Caco-2 (cell line): ENCODE measurements at regions not wholly inside any gene's neighbourhood (a gene's known extent, or its start where the extent isn't known, plus 50 kb on each side); places are given as distances from the start of the nearest gene placed in this dataset.

Experiments used
- BruUV-seq: library from RNA; stranded (reverse); fragments of 400-500 nt; replicated peaks from 2 replicates; lab custom pipeline; 2021; lab: Mats Ljungman, UMichigan
- CTCF ChIA-PET: fragments of 300-600 bp; sonication (Branson Sonifier 250); formaldehyde crosslinking; loops from one replicate; lab custom pipeline; 2022; ENCODE audit warnings: antibody characterized with exemption; lab: Charles Lee
- POLR2A ChIA-PET: fragments of 300-600 bp; sonication (Branson Sonifier 250); formaldehyde crosslinking; loops from one replicate; lab custom pipeline; 2022; ENCODE audit warnings: antibody characterized with exemption; lab: Charles Lee
- DNase-seq, 2 experiments: peaks; one replicate each; pipeline versions ENCODE4 v3.0.0 to v3.0.0-alpha.2; 2020 to 2022
- H3K27me3 ChIP-seq: replicated peaks from 2 replicates; pipeline ENCODE4 v1.6.0; 2011; ENCODE audit warnings: low read length; ENCODE audit not compliant: control insufficient read depth, insufficient read depth
- H3K36me3 ChIP-seq: 2 replicates; pipeline ENCODE4 v1.5.1; 2011; ENCODE audit warnings: low read length; ENCODE audit not compliant: control insufficient read depth, insufficient read depth
- H3K4me1 ChIP-seq: fragments of 250-450 bp; sonication (Bioruptor Pico); 2 replicates; pipeline ENCODE4 v1.5.1; 2020; ENCODE audit warnings: mild to moderate bottlenecking
- H3K4me3 ChIP-seq: 2 replicates; pipeline ENCODE4 v1.5.1; 2011; ENCODE audit warnings: low read depth, mild to moderate bottlenecking, control low read depth, low read length
- H3K9me3 ChIP-seq: fragments of 250-450 bp; sonication (Bioruptor Pico); 2 replicates; pipeline ENCODE4 v1.5.1; 2020; ENCODE audit warnings: mild to moderate bottlenecking, moderate library complexity
- H3K27ac Mint-ChIP-seq: one replicate; pipeline ENCODE4 v1.8.0; 2022; ENCODE audit warnings: mixed read lengths; ENCODE audit not compliant: unreplicated experiment
- H3K27me3 Mint-ChIP-seq: one replicate; pipeline ENCODE4 v1.8.0; 2022; ENCODE audit warnings: mixed read lengths; ENCODE audit not compliant: insufficient read depth, unreplicated experiment
- H3K36me3 Mint-ChIP-seq: one replicate; pipeline ENCODE4 v1.8.0; 2022; ENCODE audit warnings: mild to moderate bottlenecking, mixed read lengths; ENCODE audit not compliant: insufficient read depth, unreplicated experiment
- H3K4me1 Mint-ChIP-seq: one replicate; pipeline ENCODE4 v1.8.0; 2022; ENCODE audit warnings: low read depth, mixed read lengths; ENCODE audit not compliant: unreplicated experiment
- H3K4me3 Mint-ChIP-seq: one replicate; pipeline ENCODE4 v1.8.0; 2022; ENCODE audit warnings: mild to moderate bottlenecking, moderate library complexity, mixed read lengths; ENCODE audit not compliant: unreplicated experiment
- H3K9me3 Mint-ChIP-seq: one replicate; pipeline ENCODE4 v1.8.0; 2022; ENCODE audit warnings: mixed read lengths; ENCODE audit not compliant: unreplicated experiment
- intact Hi-C: fragments of 100-400 bp; cut with micrococcal nuclease; formaldehyde crosslinking; loops from one replicate; pipeline ENCODE4 v1.10.0; 2022; ENCODE audit not compliant: unreplicated experiment
- TF ChIP-seq, protein P1 (sequence below), 2 experiments: fragments of 200-600 bp in 1 of 2; IDR thresholded peaks; 1 replicate in 1 of 2; 2 replicates in 1 of 2; pipeline versions ENCODE4 v1.5.1 to v1.8.0; 2011 to 2022; ENCODE audit warnings: antibody characterized with exemption in 1 of 2, control low read depth in 1 of 2, inconsistent platforms in 1 of 2, low read depth in 1 of 2, low read length in 1 of 2, mild to moderate bottlenecking in 1 of 2, moderate library complexity in 1 of 2; ENCODE audit not compliant: insufficient read depth in 1 of 2, severe bottlenecking in 1 of 2, unreplicated experiment in 1 of 2

DNA sequence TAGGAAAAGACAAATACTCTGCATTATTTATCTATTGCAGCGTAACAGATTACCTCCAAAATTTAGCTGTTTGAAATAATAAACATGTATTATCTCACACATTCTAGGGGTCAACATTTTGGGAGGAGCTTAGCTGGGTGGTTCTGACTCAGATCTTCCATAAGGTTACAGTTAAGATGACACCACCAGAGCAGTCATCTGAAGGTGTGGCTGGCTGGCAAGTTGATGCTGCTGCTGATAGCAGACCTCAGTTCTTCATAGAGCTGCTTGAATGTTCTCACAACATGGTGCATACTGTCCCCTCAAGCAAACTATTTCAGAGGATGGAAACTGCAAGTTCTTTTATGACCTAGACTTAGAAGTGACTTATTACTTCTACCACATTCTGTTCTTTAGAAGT lies 146.3 kb upstream of the FSTL4 start:
- Mint-ChIP-seq H3K4me1 (no peaks in the 10 kb centered on the region), H3K27me3 (peaks cover 9% of the 10 kb centered on the region), H3K27ac (no peak overlapping the region), H3K4me3 (no peak overlapping the region), H3K9me3 (no peaks in the 10 kb centered on the region), H3K36me3 (no peaks in the 10 kb centered on the region)
- Histone ChIP-seq H3K4me3 (no peak overlapping the region), H3K27me3 (no peaks in the 10 kb centered on the region; the same call in 1 of the 2 replicates), H3K36me3 (no peaks in the 10 kb centered on the region), H3K4me1 (no peaks in the 10 kb centered on the region; the same call in 1 of the 2 replicates), H3K9me3 (no peaks in the 10 kb centered on the region)
- no TSS peak for BruUV-seq
- intact Hi-C loops, result no loop called here
- DNase-seq, result no peak
- TF ChIP-seq, protein P1, sequence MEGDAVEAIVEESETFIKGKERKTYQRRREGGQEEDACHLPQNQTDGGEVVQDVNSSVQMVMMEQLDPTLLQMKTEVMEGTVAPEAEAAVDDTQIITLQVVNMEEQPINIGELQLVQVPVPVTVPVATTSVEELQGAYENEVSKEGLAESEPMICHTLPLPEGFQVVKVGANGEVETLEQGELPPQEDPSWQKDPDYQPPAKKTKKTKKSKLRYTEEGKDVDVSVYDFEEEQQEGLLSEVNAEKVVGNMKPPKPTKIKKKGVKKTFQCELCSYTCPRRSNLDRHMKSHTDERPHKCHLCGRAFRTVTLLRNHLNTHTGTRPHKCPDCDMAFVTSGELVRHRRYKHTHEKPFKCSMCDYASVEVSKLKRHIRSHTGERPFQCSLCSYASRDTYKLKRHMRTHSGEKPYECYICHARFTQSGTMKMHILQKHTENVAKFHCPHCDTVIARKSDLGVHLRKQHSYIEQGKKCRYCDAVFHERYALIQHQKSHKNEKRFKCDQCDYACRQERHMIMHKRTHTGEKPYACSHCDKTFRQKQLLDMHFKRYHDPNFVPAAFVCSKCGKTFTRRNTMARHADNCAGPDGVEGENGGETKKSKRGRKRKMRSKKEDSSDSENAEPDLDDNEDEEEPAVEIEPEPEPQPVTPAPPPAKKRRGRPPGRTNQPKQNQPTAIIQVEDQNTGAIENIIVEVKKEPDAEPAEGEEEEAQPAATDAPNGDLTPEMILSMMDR (IDR thresholded peaks at IDR 0.05; ENCODE audit: insufficient read depth in 1 of 2, low read depth in 1 of 2, low read length in 1 of 2, severe bottlenecking in 1 of 2, unreplicated experiment in 1 of 2), result no peak
- ChIA-PET POLR2A (no interaction called here), CTCF (interaction anchor here (1.1 kb wide), 1 partner anchor 9 kb away, joined by 3 read pairs; no protein-coding TSS in a partner anchor)

DNA sequence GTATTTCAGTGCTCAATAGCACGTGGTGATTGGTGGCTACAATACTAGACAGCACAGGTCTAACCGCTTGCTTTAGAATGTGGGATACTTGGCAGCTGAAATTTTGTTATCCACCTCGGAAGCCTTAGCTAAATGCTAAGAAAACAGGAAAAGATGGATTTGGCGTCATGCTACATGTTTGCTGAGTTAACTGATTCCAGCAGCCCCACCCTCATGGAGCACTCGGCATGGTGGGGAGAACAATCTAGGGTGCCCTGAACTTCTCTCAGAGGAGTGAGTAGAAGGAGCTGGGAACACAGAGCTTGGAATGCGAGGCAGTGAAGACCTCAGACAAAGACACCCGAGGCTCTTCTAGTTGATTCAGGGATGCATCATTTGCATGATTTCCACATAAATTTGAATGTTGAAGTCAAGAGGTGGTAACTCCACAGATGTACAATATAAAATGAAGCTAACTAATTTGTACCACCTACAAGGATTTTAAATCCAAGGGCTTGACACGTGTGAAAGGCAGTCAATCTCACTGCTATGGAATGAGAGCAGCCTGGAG lies 145.1 kb upstream of the FSTL4 start:
- Mint-ChIP-seq H3K36me3 (no peaks in the 10 kb centered on the region), H3K4me1 (no peaks in the 10 kb centered on the region), H3K27ac (no peak overlapping the region), H3K4me3 (no peak overlapping the region), H3K9me3 (no peaks in the 10 kb centered on the region), H3K27me3 (peaks cover 9% of the 10 kb centered on the region)
- no peaks in the 10 kb centered on the region for H3K4me1 ChIP-seq
- H3K4me3 ChIP-seq, result no peak overlapping the region
- intact Hi-C loops, result no loop called here
- TF ChIP-seq, protein P1 (IDR thresholded peaks at IDR 0.05; ENCODE audit: insufficient read depth in 1 of 2, low read depth in 1 of 2, low read length in 1 of 2, severe bottlenecking in 1 of 2, unreplicated experiment in 1 of 2), result no peak
- CTCF ChIA-PET, result interaction anchor here (1.1 kb wide), 1 partner anchor 10 kb away, joined by 3 read pairs; no protein-coding TSS in a partner anchor
- H3K36me3 ChIP-seq, result no peaks in the 10 kb centered on the region
- H3K27me3 ChIP-seq, result no peaks in the 10 kb centered on the region; the same call in 1 of the 2 replicates
- no peak for DNase-seq
- H3K9me3 ChIP-seq, result no peaks in the 10 kb centered on the region
- BruUV-seq, result no TSS peak
- POLR2A ChIA-PET, result no interaction called here

DNA sequence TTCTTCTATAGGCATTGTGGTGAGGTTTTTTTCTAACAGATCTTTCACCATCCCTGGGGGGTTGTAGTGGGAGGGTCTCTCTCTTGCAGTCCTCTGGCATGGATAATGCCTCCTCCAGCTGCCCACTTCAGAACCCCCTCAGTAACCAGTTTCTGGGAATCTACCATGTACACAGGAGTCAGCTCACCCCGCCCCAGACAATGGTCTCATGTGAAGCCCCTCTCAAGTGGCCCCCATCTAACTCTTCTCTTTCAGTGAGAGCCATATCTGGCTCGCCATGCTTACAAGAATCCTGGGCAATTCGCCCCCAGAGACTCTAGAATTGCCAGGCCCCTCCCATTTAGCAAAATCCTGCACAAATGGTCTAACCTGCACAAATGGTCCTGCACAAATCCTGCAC lies 144.4 kb upstream of the FSTL4 start:
- POLR2A ChIA-PET, result no interaction called here
- no peaks in the 10 kb centered on the region for H3K9me3 ChIP-seq
- Mint-ChIP-seq H3K27ac (no peak overlapping the region), H3K4me3 (no peak overlapping the region), H3K36me3 (no peaks in the 10 kb centered on the region), H3K9me3 (no peaks in the 10 kb centered on the region), H3K4me1 (no peaks in the 10 kb centered on the region), H3K27me3 (peaks cover 9% of the 10 kb centered on the region)
- H3K27me3 ChIP-seq, result no peaks in the 10 kb centered on the region; the same call in 1 of the 2 replicates
- TF ChIP-seq, protein P1 (IDR thresholded peaks at IDR 0.05; ENCODE audit: insufficient read depth in 1 of 2, low read depth in 1 of 2, low read length in 1 of 2, severe bottlenecking in 1 of 2, unreplicated experiment in 1 of 2), result no peak
- H3K4me3 ChIP-seq, result no peak overlapping the region
- BruUV-seq, result no TSS peak
- DNase-seq, result no peak
- CTCF ChIA-PET, result no interaction called here
- no peaks in the 10 kb centered on the region for H3K36me3 ChIP-seq
- no peaks in the 10 kb centered on the region for H3K4me1 ChIP-seq
- intact Hi-C loops, result no loop called here
